Vagina (tissue), 2 donors: ENCODE measurements at regions not wholly inside any gene's neighbourhood (a gene's known extent, or its start where the extent isn't known, plus 50 kb on each side); places are given as distances from the start of the nearest gene placed in this dataset.

Experiments
- DNase-seq, 2 donors: peaks; one replicate each; pipeline ENCODE4 v3.0.0-alpha.2; 2017; ENCODE audit errors: extremely low spot score in 2 of 2
- H3K27ac ChIP-seq: fragments of 200-600 bp; sonication (generic); one replicate; pipeline ENCODE4 v1.5.1; 2019
- H3K27me3 ChIP-seq: fragments of 200-600 bp; sonication (generic); one replicate; pipeline ENCODE4 v1.5.1; 2019
- H3K36me3 ChIP-seq, 2 donors: fragments of 200-600 bp; sonication (generic); one replicate each; pipeline ENCODE4 v1.5.1; 2017 to 2019
- H3K4me1 ChIP-seq: fragments of 200-600 bp; sonication (generic); one replicate; pipeline ENCODE4 v1.5.1; 2019
- H3K4me3 ChIP-seq, 2 donors: fragments of 200-600 bp; sonication (generic); 1 replicate in 1 of 2; 2 replicates in 1 of 2; pipeline ENCODE4 v1.5.1; 2016 to 2019
- H3K9me3 ChIP-seq: fragments of 200-600 bp; sonication (generic); one replicate; pipeline ENCODE4 v1.5.1; 2019
- CTCF ChIP-seq, 3 experiments: fragments of 450-650 bp in 2 of 3; fragments of 200-600 bp in 1 of 3; sonication (generic) in 1 of 3; IDR thresholded peaks; one replicate each; pipeline ENCODE4 v1.5.1; 2017 to 2019; ENCODE audit warnings: antibody characterized with exemption in 3 of 3, mild to moderate bottlenecking in 2 of 3, moderate library complexity in 2 of 3
- POLR2A ChIP-seq, 2 donors: fragments of 450-650 bp; IDR thresholded peaks; one replicate each; pipeline ENCODE4 v1.6.1; 2017; ENCODE audit warnings: antibody characterized with exemption in 2 of 2, mild to moderate bottlenecking in 2 of 2, moderate library complexity in 2 of 2
- POLR2AphosphoS5 ChIP-seq, 2 donors: sonication (generic); formaldehyde crosslinking; IDR thresholded peaks; one replicate each; pipeline ENCODE4 v1.9.0; 2017; ENCODE audit warnings: antibody characterized with exemption in 2 of 2, mild to moderate bottlenecking in 2 of 2, low read depth in 1 of 2; ENCODE audit not compliant: insufficient read depth in 1 of 2
- intact Hi-C: fragments of 100-400 bp; cut with DNase I; formaldehyde crosslinking; loops from one replicate; pipeline ENCODE4 v1.15.1; 2023

GRCh38 chr4:160848901-160849760, 1314.7 kb downstream of the FSTL5 start:
- no peak overlapping the region for H3K4me3 ChIP-seq
- no peaks in the 10 kb centered on the region for H3K9me3 ChIP-seq
- DNase-seq = no peak
- no peaks in the 10 kb centered on the region for H3K36me3 ChIP-seq
- H3K27ac ChIP-seq = no peak overlapping the region
- intact Hi-C loops = no loop called here
- H3K4me1 ChIP-seq = no peaks in the 10 kb centered on the region
- TF ChIP-seq POLR2AphosphoS5 (IDR thresholded peaks at IDR 0.05; ENCODE audit: insufficient read depth in 1 of 2, low read depth in 1 of 2) (no peak), CTCF (IDR thresholded peaks at IDR 0.05) (no peak), POLR2A (IDR thresholded peaks at IDR 0.05) (no peak)
- H3K27me3 ChIP-seq = no peaks in the 10 kb centered on the region

- no peaks in the 10 kb centered on the region for H3K27me3 ChIP-seq
- no peaks in the 10 kb centered on the region for H3K9me3 ChIP-seq
- no peak overlapping the region for H3K27ac ChIP-seq
- intact Hi-C loops = no loop called here
- TF ChIP-seq POLR2AphosphoS5 (IDR thresholded peaks at IDR 0.05; ENCODE audit: insufficient read depth in 1 of 2, low read depth in 1 of 2) (no peak), CTCF (IDR thresholded peaks at IDR 0.05) (no peak), POLR2A (IDR thresholded peaks at IDR 0.05) (no peak)
- no peaks in the 10 kb centered on the region for H3K36me3 ChIP-seq
- H3K4me1 ChIP-seq = no peaks in the 10 kb centered on the region
- H3K4me3 ChIP-seq = no peak overlapping the region
- DNase-seq = no peak
Observed at GRCh38 chr4:160864253-160864652, 1299.5 kb downstream of the FSTL5 start.

- no peaks in the 10 kb centered on the region for H3K27me3 ChIP-seq
- intact Hi-C loops = no loop called here
Observed at GRCh38 chr4:160869899-160870298, 1293.9 kb downstream of the FSTL5 start.

GRCh38 chr4:160872491-160872890, 1291.3 kb downstream of the FSTL5 start:
- Histone ChIP-seq H3K4me3 (no peak overlapping the region), H3K27me3 (no peaks in the 10 kb centered on the region), H3K4me1 (no peaks in the 10 kb centered on the region), H3K9me3 (no peaks in the 10 kb centered on the region), H3K36me3 (no peaks in the 10 kb centered on the region), H3K27ac (no peak overlapping the region)
- DNase-seq = no peak
- intact Hi-C loops = no loop called here
- no peak for TF ChIP-seq CTCF (IDR thresholded peaks at IDR 0.05)
- TF ChIP-seq POLR2AphosphoS5 (IDR thresholded peaks at IDR 0.05; ENCODE audit: insufficient read depth in 1 of 2, low read depth in 1 of 2) = no peak
- TF ChIP-seq POLR2A (IDR thresholded peaks at IDR 0.05) = no peak

More at GRCh38 chr4:160869899-160870298, 1293.9 kb downstream of the FSTL5 start:
- TF ChIP-seq POLR2AphosphoS5 (IDR thresholded peaks at IDR 0.05; ENCODE audit: insufficient read depth in 1 of 2, low read depth in 1 of 2) (no peak), CTCF (IDR thresholded peaks at IDR 0.05) (no peak), POLR2A (IDR thresholded peaks at IDR 0.05) (no peak)
- Histone ChIP-seq H3K4me1 (no peaks in the 10 kb centered on the region), H3K4me3 (no peak overlapping the region), H3K27ac (no peak overlapping the region), H3K9me3 (no peaks in the 10 kb centered on the region), H3K36me3 (no peaks in the 10 kb centered on the region)
- no peak for DNase-seq

- Histone ChIP-seq H3K9me3 (no peaks in the 10 kb centered on the region), H3K4me3 (no peak overlapping the region), H3K36me3 (no peaks in the 10 kb centered on the region), H3K27ac (no peak overlapping the region), H3K4me1 (no peaks in the 10 kb centered on the region), H3K27me3 (no peaks in the 10 kb centered on the region)
- DNase-seq = no peak
- TF ChIP-seq POLR2A (IDR thresholded peaks at IDR 0.05) (no peak), POLR2AphosphoS5 (IDR thresholded peaks at IDR 0.05; ENCODE audit: insufficient read depth in 1 of 2, low read depth in 1 of 2) (no peak), CTCF (IDR thresholded peaks at IDR 0.05) (no peak)
- intact Hi-C loops = no loop called here
Observed at GRCh38 chr4:160877087-160877790, 1286.6 kb downstream of the FSTL5 start.
